GM19467 (cell line): ENCODE measurements at regions not wholly inside any gene's neighbourhood (a gene's known extent, or its start where the extent isn't known, plus 50 kb on each side); places are given as distances from the start of the nearest gene placed in this dataset.
"Not testable (repeated sequence)": the region's sequence is repeated elsewhere in the genome, so short reads cannot be mapped to it uniquely, and the experiment has no call there.

Experiments
- ATAC-seq: cut with Tn5 transposase; IDR thresholded peaks from one replicate; pipeline ENCODE4 v1.9.1; 2021; ENCODE audit warnings: mild to moderate bottlenecking, moderate library complexity; ENCODE audit not compliant: unreplicated experiment

DNA sequence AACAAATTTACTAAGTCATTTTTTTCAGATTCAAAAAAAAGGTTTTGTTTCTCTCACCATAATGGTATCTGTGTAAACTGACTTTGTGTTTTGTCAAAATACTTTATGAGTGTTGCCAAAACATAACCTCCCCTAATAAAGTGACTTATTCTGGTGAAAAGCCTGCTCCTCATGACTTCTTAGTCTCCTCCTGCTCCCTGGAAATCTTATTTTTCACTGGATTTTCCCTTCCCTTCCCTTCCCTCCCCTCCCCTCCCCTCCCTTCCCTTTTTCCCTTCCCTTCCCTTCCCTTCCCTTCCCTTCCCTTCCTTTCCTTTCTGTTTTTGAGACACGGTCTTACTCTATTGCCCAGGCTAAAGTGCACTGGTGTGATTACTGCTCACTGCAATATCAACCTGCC, 650.1 kb upstream of the GHITM start:
- no peak for ATAC-seq

DNA sequence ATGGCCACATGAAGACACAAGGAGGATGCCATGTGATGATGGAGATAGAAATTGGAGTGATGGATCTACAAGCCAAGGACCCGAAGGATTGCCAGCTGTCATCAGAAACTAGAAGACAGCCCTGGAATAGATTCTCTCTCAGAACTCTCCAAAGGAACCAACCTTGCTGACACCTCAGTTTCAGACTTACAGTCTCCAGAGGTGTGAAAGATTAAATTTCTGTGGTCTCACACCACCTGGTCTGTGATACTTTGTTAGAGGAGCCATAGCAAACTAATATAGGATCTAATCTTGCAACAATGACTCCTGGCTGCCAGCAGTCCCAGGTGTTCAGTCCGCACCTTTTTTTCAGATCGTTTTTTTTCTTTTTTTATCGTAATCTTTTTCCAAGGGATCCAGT, 647.3 kb upstream of the GHITM start:
- ATAC-seq, result no peak

DNA sequence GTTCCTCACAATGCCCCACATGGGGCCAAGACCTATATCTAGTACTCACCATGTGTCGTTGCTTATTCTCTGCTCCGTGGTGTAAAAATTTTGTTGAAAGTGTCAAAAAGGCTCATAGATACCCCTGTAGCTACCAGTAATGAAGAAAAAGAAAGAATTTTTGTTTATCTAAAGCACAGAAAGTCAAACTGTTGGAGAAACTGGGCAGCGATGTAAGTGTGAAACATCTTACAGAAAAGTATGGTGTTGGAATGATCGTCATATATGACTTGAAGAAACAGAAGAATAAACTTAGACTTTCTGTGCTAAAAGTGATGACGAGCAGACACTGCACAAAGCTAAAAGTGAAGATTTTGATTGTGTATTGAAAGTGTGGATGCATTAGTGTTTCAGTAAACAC, 626.6 kb upstream of the GHITM start:
- ATAC-seq, result no peak

DNA sequence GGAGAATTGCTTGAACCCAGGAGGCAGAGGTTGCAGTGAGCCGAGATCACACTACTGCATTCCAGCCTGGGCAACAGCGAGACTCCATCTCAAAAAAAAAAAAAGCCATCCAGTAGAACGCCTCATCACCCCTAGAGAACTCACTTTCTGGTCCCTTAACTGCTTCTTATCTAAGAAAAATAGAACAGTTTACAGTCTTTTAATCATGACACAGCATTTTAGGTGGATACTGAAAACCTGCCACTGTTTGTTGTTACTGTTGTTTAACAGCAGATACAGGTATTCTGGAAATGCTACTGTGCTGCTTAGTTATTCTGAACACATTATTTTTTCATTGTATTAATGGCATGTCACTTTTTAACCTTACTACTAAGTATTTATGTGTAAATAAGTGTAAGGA, 624.3 kb upstream of the GHITM start:
- ATAC-seq, result no peak

DNA sequence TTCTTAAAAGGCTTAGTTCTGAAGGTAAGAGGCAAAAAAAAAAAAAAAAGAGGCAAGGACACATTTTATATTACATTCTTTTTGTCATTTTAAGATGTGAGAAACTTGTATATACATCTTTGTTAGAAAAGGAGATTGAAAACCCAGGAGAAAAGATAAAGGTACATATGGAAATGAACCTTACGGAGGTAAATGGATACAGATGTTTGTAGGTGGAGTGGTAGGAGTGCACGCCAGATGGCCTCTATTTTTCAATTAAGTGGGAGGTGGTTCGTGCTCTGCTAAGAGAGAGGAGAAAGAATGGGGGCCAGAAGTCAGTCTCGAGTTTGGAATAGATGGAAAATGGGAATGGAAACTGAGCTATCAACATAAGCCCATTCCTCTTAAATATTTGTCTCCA, 622.5 kb upstream of the GHITM start:
- ATAC-seq, result no peak

DNA sequence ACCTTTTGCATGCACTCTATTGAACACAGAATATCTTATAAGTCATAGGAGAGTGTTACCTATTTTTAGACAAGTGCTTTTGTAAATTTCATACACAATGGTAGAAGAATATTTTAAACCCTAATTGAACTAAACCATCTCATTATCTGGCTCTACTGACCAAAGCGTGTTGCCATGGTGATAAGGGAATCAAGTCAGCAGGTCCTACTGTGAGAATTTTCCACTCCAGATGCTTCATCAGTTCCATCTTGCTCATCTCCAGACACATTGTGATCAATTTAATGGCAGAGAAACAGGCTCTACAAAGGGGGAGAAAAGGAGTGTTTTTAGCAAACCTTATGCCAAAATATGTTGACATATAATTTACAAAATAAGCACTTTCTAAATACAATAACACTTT, 621.9 kb upstream of the GHITM start:
- ATAC-seq, result no peak

DNA sequence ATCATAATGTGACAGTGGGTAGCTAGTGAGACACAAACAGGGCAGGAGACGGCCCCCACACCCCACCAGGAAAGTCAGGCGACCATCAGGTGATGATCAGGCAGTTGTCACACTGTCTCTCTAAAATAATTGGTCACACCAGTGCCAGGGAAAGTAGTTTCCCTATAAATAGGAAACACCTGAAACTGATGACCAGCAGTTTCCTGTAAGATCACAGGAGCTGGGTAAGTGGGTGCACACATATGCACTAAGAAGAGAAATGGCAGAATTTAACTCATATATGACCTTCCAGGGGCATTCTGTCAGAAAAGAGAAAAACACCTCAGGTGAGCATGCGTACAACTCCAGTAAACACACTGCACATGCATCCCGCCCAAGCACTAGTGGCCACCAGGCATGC, 620.5 kb upstream of the GHITM start:
- ATAC-seq, result no peak

DNA sequence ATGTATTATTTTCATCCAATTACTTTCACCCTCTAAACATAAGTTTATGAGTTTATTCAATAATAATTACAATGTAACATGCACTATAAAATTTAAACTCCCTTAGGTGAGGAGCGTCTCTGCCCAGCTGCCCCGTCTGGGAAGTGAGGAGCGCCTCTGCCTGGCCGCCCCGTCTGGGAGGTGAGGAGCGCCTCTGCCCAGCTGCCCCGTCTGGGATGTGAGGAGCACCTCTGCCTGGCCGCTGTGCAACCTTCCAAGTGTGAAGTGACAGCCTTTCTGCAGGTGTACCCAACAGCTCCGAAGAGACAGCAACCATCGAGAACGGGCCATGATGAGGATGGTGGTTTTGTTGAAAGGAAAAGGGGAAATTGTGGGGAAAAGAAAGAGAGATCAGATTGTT, 618.9 kb upstream of the GHITM start:
- ATAC-seq, result not testable (repeated sequence)

DNA sequence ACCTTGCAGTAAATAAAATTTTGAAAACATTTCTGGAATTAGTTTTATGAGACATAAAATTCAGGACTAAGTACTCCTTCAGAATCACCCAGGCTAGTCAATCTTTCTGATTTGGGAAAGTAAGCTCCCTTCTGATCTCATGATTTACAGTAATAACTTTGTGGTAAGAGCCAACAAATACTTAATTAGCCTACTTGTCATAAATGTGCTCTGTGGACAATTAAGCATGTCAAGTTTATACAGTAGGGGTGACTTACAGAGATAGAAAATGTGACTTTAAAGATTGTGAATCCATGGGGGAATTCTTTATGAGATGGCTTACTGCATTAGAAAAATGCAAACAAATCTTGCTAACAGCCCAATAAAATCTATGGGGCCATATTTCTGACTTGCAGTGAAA, 616.9 kb upstream of the GHITM start:
- ATAC-seq, result no peak

DNA sequence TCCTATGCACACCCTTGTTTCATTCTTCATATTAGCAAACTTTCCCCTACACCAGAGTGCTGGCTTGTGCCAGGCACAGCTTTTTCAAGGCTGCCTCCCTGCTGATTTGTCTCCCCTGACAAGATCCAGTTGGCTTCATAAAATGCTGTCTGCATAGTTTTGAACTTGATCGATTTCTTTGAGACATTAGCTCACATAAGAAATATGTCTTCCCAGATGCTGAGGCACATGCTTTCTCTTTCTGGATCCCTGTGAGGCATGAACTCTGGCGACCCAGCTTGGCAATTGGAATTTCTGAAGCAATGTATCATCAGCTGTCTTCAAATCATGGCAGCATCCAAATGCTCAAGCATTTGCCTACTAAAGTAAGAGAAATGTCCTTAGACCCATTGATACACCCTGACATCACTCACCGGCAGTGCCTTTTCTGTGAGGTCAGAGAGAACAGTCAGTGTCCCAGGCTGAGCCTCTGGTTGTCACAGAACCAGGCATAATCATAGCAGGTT, 616.4 kb upstream of the GHITM start:
- ATAC-seq, result no peak

DNA sequence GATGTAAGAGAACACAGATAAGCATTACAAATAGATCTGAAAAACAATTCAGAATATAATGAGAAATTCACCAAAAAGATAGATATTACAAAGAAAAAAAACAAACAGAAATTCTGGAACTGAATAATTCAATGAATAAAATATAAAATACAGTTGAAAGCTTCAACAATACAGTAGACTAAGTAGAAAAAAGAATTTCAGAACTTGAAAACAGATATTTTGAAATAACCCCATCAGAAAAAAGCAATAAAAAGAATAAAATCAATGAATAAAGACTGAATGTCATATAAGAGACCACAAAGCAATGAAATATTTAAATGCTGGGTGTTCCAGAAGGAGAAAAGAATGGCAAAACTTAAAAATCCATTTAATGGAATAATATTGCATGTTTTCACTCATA, 611.4 kb upstream of the GHITM start:
- ATAC-seq, result no peak

DNA sequence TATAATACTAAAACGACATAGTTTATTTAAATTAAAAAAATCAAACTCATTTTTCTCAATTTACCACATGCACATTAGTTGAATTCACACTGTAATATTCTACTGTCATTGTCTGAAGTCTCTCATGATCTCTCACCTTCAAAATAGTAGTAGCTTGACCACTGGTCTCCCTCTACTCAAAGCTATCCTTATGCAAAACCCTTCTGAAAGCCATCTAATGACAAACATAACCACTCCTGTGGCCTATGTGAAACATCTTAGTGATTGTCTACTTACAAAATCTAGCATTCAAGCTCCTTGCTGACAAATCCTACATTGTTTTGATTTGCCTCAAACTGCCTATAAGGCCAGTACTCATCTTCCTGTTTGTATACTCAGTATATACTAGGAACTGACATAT, 606.0 kb upstream of the GHITM start:
- no peak for ATAC-seq

DNA sequence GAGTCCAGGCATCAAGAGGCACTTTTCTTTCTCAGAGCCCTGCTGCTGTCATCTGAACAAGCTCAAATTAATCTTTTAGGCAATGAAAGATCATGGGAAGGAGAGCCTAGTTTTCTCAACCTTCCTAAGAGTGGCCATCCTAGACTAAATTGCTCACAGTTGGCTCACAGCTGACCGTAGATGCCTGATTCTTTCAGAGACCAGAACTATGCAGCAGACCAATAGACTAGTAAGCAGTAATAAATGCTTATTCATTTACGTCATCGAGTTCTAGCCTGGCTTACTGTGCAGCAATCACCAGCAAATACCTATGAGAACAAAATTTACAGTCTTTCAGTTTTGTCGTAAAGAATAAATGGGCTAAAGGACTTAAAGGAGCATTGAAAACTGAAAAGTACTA, 602.9 kb upstream of the GHITM start:
- no peak for ATAC-seq

DNA sequence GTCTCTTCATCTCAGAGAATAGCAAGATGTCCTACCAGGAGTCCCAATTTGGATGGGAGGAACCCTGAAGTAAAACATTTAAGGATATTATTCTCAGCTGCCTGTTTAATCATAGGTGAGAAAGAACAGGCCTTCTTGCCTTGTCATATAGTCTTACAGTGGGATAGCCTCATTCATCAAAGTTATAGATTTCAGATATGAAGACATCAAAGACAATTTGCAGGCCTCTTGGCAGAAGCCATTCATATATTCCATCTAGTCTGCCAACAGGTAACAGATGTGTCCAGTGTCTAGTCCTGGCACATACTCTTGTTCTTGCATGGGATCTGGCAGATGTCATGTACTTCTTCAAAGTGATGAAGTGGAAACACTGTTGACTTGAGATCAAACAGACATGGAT, 601.3 kb upstream of the GHITM start:
- no peak for ATAC-seq

DNA sequence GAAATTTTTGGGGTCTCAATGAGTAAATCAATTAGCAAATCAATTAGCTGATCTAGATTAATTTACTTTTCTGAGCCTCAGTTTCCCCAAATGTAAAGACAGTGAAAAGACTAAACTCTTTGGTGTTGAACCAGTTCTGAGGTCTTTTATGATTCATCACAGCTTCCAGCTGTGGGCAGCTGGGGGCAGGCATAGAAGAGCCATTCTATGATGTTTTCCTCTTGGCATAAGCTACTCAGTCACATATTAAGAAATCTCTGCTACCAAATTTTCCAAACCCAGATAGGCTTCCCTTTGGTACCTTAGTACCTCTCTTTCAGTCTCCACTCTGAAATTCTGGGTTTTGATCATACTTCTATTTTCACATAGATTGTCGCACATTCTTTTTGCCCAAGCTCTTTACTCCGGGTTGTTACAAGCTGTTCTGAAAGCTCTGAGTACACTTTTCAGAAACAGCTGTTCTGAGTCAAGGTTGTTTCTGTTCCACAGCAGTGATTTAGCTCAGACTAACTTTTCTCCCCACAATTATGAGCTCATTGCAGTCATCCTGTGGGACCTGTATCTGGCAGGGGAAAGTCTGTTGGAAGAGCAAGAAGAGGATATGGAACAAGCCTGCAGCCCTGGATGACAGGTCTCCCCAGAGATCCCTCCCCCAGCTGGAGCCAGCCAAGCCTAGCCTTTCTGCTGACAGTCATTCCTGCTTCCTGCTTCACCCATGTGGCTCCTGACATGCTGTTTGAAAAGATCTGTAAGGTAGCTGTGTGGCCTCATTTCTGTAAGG, 599.6 kb upstream of the GHITM start:
- peak; percentile 48 for ATAC-seq

DNA sequence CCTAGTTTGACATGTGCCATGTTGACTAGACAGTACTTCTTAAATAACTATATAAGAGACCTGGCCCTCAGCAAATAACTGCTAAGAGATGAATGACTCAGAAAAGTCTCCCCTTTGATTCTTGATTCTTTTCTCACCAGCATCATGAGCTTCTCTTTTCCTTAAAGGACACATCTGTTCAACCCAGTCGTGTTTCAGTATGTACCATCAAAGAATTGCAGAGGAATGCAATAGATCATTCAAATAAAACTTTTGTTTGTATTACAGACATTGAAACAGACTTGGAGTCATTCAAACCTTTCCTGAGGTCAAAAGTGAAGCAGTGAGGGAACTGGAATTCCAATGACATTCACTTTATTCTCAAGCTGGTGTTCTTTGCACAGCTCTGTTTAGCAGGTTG, 598.3 kb upstream of the GHITM start:
- ATAC-seq, result no peak

DNA sequence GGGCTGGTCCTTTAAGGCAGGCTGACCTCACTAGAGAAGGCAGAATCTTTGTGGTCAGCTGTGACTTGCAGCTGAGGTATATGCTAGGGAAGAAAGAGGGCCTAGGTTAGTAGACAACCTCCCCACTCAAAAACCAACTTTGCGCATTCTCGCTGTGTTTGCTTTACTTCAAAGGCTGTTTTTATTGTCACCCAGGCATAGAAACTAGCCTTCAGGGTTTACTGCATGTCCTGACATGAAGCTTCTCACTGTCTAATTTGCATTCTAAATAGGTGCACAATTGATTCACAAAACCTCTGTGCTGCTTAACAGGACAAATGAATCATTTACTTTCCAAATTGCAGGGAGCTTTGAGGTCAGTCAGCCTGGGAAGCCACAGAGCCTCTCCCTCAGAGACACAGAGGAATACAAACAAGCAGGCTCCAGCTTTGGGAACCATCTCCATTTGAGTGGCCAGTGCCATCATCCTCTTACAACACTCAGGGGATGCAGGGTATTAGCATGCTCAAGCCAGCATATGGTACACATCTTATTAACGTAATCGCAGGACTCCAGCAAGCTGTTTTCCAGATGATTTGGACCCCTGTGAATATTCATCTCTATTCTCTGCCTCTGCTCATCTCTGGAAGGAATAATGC, 596.4 kb upstream of the GHITM start:
- ATAC-seq, result peak; percentile 48

DNA sequence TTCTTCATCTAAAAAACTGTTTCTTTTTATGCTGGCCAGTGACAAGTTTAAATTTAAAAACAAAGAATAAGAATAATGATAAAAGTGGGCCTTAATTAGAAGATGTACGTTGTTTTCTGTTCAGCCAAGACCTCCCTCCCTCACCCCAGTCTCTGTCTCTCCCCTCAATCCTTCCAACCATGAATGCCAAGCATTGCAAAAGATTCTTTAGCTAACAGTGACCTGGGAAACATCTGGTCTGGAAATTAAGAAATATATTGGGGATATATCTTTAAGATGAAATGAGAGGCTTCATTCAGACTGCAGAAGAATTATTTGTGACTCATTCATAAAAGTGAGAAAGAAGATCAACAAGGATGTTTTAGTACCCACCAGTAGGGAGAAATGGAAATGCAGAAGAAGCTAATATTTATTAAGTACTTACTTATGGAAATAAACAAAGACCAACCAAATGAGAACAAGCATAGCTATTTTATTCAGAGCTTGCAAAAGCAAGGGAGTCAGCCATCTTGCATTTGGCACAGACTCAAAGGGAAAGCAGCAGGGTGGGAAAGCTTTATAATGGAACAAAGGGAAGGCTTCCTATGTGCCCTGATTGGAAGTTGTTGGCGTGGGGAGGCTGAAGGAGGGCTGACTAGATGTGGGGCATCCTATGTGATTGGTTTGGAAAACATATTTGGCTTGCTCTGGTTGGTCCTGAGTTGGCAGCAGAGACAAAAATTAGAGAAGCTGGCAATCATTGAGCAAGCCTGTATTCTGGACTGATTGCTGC, 595.4 kb upstream of the GHITM start:
- no peak for ATAC-seq

DNA sequence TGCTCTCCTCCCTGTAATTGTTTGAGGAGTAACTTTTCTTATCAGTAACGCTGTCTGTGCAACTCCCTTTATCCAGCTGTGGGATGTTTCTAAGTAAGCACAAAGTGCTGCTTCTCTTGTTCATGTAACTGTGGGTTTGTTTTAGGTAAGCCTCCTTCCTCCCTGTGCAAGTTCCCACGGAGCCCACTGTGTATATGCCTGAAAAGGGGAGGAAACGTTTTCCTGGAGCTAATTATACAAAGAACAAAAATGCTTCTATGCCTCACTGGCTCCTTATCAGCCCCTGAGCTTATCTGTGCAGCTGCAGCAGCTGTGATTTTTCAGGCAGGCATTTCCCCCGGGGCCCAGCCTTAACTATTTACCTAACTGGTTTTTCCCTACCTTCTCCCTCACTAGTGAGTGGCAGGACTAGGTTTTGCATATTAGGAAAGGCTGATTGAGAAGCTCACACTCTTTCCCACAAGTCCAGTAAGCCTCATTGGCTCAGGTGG, 593.4 kb upstream of the GHITM start:
- no peak for ATAC-seq

DNA sequence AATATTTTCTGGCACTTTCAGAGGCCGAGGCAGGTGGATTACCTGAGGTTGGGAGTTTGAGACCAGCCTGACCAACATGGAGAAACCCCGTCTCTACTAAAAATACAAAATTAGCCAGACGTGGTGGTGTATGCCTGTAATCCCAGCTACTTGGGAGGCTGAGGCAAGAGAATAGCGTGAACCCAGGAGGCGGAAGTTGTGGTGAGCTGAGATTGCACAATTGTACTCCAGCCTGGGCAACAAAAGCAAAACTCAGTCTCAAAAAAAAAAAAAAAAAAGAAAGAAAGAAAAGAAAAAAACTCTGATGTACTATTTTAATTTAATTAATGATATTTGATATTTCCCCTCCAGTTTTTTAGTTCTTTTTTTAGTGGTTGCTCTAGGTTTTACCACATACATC, 588.1 kb upstream of the GHITM start:
- ATAC-seq, result not testable (repeated sequence)

DNA sequence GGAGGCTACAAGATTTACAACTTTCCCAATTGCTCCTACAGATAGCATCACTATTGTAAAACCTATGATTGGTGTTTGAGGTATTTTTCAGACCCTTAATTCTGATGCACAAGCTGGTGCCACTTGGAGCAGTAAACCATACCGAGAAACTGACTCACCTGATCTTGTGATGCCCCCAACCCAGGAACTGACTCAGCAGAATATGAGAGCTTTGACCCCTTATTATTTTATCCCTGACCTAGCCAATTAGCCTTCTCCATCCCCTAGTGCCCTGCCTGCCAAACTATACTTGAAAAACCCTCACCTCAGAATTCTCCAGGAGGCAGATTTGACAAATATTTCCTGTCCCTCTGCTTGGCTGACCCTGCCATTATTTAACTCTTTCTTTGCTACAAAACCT, 585.9 kb upstream of the GHITM start:
- no peak for ATAC-seq

DNA sequence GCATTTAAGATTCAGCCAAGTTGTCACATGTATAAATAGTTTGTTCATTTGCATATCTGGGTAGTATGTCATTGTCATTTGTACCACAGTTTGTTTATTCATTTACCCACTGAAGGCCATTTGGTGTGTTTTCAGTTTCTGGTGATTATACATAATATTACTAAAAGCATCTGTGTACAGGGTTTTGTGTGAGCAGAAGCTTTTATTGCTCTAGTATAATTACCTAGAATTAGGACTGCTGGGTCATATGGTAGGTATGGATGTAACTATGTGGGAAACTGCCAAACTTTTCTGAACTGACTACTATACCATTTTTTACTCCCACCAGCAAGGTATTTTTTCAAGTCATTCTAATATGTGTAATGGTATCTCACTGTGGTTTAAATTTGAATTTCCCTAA, 584.0 kb upstream of the GHITM start:
- ATAC-seq, result peak; percentile 67
